ENCODE measurements at regions not wholly inside any gene's neighbourhood (a gene's known extent, or its start where the extent isn't known, plus 50 kb on each side); places are given as distances from the start of the nearest gene placed in this dataset.

DNA sequence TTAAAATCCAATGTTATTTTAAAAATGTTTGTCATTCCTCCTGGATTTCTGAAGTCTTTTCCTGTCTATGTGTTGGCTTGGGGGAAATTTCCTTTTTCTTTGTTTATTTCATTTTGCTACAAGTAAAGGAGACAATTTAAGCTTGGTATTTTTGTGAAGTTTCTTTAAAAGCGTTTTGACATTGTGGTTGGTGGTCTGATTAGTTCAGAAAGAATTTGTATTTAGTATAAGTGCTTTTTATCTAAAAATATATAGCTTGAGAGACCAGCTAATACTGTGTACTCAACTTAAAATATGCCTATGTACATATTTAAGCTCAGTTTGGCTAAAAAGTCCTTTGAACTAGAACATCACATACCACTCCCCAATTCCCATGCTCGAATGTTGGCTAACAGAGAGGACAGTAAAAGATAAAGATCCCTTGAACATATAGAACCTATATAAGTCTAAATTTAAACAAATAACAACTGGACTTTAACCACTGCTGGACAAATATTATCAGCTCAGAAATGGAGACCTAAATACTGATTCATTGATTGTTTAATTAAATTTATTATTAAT lies 237.6 kb downstream of the TLE4 start:
- DNase-seq, result no peak

GRCh38 chr9:79807971-79808370 lies 236.2 kb downstream of the TLE4 start:
- no peak for DNase-seq

- DNase-seq, result no peak
Observed at GRCh38 chr9:79806086-79806485, 234.3 kb downstream of the TLE4 start.

GRCh38 chr9:79801459-79801858 lies 229.7 kb downstream of the TLE4 start:
- DNase-seq, result no peak

DNA sequence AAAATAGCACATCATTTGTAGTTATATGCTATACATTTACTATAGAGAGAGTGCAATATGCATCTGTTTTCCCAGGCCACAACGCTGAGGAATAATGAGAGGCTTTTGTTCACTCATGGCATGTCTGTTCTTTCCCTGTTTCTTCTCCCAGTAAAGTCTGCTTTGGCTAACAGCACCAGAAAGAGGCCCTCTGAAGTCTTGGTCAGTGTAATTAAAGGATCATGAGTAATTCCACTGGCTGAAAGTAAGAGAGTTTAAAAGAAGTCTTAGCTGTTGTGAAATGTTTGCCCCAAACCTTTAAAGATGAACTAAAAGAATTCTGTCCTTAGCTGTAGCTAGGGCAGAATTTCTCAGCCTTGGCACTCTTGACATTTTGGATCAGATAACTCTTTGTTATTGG lies 228.8 kb downstream of the TLE4 start:
- no peak for DNase-seq

DNA sequence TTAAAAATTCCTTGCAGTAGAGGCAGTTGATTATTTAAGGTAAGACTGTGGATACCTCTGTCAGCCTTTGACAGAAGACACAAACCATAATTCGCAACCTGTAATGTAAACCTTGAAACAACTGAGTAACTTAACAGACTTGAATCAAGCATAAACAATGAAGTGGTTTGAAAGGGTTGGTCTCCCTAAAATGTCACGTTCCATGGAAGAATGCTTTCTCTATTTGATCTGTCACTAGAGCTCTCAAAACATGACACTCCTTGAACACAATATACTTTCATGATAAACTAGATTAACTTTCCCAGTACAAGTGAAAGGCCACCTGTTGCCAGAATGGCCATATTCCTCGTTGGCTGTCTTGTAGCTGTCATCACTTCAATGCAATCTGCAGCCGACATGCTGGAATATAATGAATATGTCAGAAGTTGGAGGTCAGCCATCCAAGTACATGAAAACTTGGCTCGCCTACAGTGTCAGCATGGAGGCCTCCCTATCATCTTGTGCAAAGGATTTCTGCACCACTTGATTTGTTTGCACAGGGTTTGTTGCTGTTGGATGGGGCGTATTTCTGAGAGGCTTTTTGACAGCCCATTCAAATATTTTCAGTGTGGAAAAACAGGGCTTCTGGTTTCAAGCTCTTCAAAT lies 228.0 kb downstream of the TLE4 start:
- no peak for DNase-seq

DNA sequence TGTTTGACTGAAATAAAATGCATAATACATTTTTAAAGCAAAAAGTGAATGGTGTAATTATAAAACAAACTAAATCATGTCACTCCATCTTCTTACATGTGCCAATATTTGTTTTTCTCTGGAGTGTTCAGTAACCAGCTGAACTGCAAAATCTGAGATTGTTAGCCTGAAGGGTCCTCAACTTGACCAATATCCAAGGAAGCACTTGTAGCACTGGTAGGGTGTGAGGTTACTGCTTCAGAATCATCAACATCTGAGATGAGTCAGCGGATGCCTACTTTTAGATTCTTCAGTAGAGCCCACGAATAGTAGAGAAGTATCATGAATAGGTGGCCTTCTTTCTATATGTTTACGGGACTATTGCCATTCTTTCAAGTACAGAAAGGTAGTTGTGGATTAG lies 226.7 kb downstream of the TLE4 start:
- no peak for DNase-seq

DNA sequence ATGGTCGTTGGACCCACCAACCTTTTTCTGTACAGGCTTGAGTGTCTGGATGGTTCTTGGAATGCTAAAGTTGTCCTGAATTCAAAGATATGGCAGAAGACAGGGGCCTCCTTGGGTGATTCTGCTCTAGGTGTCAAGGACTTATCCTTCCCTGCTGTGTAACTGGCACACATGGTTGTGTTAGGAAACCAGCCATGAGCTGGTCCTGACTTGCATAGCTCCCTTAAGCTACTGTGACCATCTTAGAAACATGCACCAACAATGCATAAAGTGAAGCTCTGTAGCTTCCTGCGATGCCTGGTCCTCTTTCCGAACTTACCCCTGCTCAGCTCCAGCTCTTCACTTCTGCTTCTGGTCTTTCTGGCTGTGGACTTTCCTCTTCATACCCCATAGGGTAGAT lies 224.6 kb downstream of the TLE4 start:
- DNase-seq, result no peak

GRCh38 chr9:79788662-79789061 lies 216.9 kb downstream of the TLE4 start:
- DNase-seq, result no peak

DNA sequence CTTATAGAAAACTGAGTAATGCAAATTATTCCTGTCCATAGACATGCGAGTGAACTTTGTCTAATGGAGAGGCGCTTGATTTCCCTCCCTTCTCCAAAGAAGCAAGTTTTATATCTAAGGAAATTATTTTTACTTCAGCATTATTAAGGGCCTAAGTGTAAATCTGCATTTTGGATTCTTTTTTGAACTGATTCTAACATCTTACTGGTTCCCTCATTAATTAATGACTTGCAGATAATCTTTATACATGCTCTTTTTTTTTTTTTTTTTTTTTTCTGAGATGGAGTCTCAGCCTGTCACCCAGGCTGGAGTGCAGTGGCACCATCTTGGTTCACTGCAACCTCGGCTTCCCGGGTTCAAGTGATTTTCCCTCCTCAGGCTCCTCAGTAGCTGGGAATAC lies 209.5 kb downstream of the TLE4 start:
- DNase-seq, result no peak

DNA sequence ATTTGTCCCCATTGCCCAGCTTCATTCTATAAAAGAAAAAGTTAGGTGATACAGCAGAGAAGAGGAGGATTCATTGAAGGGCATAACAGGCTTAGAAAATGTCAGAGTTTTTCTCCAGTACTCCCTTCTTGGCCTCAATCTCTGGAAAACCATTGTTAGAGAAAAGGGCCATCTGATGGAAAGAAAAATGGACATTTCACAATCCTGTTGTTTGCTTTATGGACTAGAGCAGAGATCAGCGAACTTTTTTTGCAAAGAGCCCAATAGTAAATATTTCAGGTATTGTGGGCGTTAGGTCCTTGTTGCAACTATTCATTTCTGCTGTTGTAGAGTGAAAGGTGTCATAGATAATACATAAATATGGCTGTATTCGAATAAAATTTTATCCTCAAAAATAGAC lies 208.8 kb downstream of the TLE4 start:
- no peak for DNase-seq

GRCh38 chr9:79779901-79780300 lies 208.1 kb downstream of the TLE4 start:
- no peak for DNase-seq

GRCh38 chr9:79778581-79778980 lies 206.8 kb downstream of the TLE4 start:
- DNase-seq, result no peak

- DNase-seq, result no peak
Observed at GRCh38 chr9:79776581-79776980, 204.8 kb downstream of the TLE4 start.

Data from NCI-H2081 treated with DMSO at 0.1 percent for 48 hours (cell line).